ENCODE measurements at regions not wholly inside any gene's neighbourhood (a gene's known extent, or its start where the extent isn't known, plus 50 kb on each side); places are given as distances from the start of the nearest gene placed in this dataset.
A peak's percentile ranks its signal among the peaks of the same experiment; 100 is the strongest.

GRCh38 chr9:13665418-13666066, 386.1 kb upstream of the MPDZ start:
- Histone ChIP-seq H3K9me1 (ENCODE audit: control insufficient read depth, insufficient read depth, low read length) (no peaks in the 10 kb centered on the region), H2AFZ (ENCODE audit: low read depth, low read length) (peak overlapping the region; percentile 85; the same call in 1 of the 2 replicates), H3K27ac (ENCODE audit: extremely low read depth, low read depth, low read length) (no peak overlapping the region), H3K9ac (ENCODE audit: insufficient read depth in 1 of 2, low read depth in 2 of 2, low read length in 2 of 2) (no peak overlapping the region), H3K27me3 (ENCODE audit: control insufficient read depth in 2 of 2, insufficient read depth in 2 of 2, low read length in 2 of 2) (no peaks in the 10 kb centered on the region), H3K36me3 (ENCODE audit: control insufficient read depth, insufficient read depth, low read length) (no peaks in the 10 kb centered on the region), H3K9me3 (replicated peaks; ENCODE audit: control insufficient read depth, insufficient read depth, low read depth, low read length) (no peaks in the 10 kb centered on the region), H3K4me1 (replicated peaks in 1 of 2; ENCODE audit: control insufficient read depth in 2 of 2, insufficient read depth in 2 of 2, low read length in 2 of 2) (no peaks in the 10 kb centered on the region), H3K79me2 (ENCODE audit: control insufficient read depth, insufficient read depth, low read length) (no peaks in the 10 kb centered on the region), H4K20me1 (replicated peaks; ENCODE audit: control insufficient read depth, insufficient read depth, low read length) (no peaks in the 10 kb centered on the region), H3K4me2 (ENCODE audit: insufficient read depth, low read length) (peak overlapping the region; percentile 58), H3K4me3 (peak overlapping the region; percentile 19; the same call in 1 of the 2 replicates)
- DNase-seq (ENCODE audit: extremely low read depth in 1 of 4, low spot score in 3 of 4) = peak in 2 of 4 experiments; percentile 4 to 5
- ATAC-seq = peak; percentile 75
- no peak for FAIRE-seq
- BruUV-seq (replicated peaks) = no TSS peak
- POLR2A ChIA-PET = interaction anchor here (0.7 kb wide), 1 partner anchor 14 kb away, joined by 3 read pairs; no protein-coding TSS in a partner anchor
- in situ Hi-C loops (cut with MboI) (no loop called here), intact Hi-C loops (cut with micrococcal nuclease) (no loop called here)
- WGBS (ENCODE audit: insufficient coverage, low coverage, missing lambda C conversion rate) = 3% methylated on average over 4 of the region's 4 CpGs
- CTCF ChIA-PET (ENCODE audit: low intra/inter-chr PET ratio) = no interaction called here
- no peak for TF ChIP-seq GTF2F1 (IDR thresholded peaks at IDR 0.05; ENCODE audit: low read depth, low read length)
- no peak for TF ChIP-seq DEAF1 (CRISPR knock-in tag; IDR thresholded peaks at IDR 0.05)
- TF ChIP-seq FOXP1 (CRISPR knock-in tag; IDR thresholded peaks at IDR 0.05) = no peak
- TF ChIP-seq CTCFL (IDR thresholded peaks at IDR 0.05; ENCODE audit: borderline replicate concordance, insufficient read depth, low read depth, low read length, poor library complexity, severe bottlenecking) = no peak
- TF ChIP-seq SIX5 (IDR thresholded peaks at IDR 0.05; ENCODE audit: borderline replicate concordance in 1 of 2, insufficient read depth in 1 of 2, low read depth in 1 of 2, low read length in 2 of 2) = no peak
- TF ChIP-seq SMARCA4 (IDR thresholded peaks at IDR 0.05) = no peak
- no peak for TF ChIP-seq PATZ1 (CRISPR knock-in tag; IDR thresholded peaks at IDR 0.05; ENCODE audit: borderline replicate concordance)
- TF ChIP-seq SREBF1 (IDR thresholded peaks at IDR 0.05; ENCODE audit: borderline replicate concordance, low read depth, low read length) = no peak
- no peak for TF ChIP-seq ZNF655 (CRISPR knock-in tag; IDR thresholded peaks at IDR 0.05)
- TF ChIP-seq ZNF24 (IDR thresholded peaks at IDR 0.05) = peak; percentile 88; the same call in 1 of the 2 replicates

Measured in K562 (cell line).